GM11168 (cell line): ENCODE measurements at regions not wholly inside any gene's neighbourhood (a gene's known extent, or its start where the extent isn't known, plus 50 kb on each side); places are given as distances from the start of the nearest gene placed in this dataset.
"Not testable (repeated sequence)": the region's sequence is repeated elsewhere in the genome, so short reads cannot be mapped to it uniquely, and the experiment has no call there.

ENCODE experiments used
- in situ Hi-C: fragments of 300-500 bp; cut with MboI; formaldehyde crosslinking; loops from one replicate; pipeline ENCODE4 v1.12.0; 2022; ENCODE audit warnings: low sequenced_read_pairs; ENCODE audit not compliant: unreplicated experiment

DNA sequence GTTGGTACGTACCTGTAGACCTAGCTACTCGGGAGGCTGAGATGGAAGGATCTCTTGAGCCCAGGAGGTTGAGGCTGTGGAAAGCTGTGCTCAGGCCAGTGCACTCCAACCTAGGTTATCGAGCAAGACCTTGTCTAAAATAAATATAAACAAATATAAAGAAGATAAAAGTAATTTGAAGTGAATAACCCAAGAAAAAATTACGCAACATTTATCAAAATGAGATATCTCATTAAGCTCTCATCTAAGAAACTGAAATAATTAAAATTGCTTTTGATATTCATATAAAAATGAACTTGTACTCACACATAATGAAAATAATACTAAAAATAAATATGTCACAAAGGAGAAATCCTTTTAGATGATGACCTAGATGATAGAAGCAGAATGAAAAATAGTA, 647.1 kb upstream of the NCAM2 start:
- in situ Hi-C loops = no loop called here

DNA sequence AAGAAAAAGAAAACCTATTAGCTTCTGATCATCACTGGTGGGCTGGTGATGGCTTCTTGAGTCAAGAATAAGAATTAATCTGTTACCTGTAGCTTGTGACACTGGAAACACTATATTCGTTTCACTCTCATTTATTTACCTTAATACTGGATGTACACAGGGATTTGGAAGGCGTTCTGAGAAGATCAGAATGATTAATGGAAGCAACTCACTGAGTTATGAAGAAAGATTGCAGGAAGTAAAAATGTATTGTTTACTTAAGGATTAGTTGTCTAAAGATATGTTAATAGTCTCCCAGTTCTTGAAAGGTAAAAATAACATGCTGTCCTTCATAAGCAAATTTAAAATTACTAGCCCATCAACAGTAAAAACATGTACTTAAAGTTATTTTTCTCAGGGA, 644.9 kb upstream of the NCAM2 start:
- in situ Hi-C loops = no loop called here

DNA sequence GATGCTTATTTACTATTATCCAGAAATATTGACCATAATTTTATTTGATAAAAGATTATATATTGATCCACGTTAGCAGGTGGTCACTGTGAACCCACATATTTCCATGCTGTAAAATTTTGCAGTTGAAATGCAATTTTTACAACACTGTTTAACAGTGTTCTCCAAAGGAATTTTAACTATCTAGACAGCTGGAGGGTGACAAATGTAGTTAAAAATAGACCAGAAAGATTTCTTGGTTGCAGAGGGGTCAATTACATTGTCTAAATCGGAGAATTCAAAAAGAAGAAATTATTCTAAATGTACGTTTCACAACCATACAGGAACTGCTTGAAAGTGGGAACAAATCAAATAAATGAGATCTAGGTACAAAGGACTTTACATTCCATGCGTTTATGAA, 625.2 kb upstream of the NCAM2 start:
- in situ Hi-C loops = no loop called here

DNA sequence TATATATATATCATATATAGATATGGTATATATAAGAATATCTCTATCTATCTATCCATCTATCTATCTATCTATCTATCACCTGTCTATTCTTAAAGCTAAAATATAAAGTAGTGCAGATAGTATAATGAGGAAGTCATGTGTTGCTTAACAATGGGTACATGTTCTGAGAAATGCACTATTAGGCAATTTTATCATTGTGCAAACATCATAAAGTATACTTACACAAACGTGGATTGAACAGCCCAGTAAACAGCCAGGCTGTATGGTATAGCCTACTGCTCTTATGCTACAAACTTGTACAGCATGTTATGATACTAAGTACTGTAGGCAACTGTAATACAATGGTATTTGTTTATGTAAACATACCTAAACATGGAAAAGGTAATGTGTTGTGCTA, 621.0 kb upstream of the NCAM2 start:
- in situ Hi-C loops = no loop called here

DNA sequence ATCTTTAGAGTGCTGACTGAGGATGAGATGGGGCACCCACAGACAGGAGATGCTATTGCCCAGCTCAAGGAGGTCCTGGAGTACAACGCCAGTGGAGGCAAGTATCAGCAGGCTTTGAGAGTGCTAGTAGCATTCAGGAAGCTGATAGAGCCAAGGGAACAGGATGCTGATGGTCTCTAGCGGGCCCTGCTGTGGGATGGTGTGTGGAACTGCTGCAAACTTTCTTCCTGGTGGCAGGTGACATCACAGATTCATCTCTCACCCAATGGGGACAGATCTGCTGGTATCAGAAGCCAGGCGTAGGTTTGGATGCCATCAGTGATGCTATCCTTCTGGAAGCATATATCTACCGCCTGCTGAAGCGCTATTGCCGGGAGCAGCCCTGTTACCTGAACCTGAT, 609.8 kb upstream of the NCAM2 start:
- in situ Hi-C loops = no loop called here

DNA sequence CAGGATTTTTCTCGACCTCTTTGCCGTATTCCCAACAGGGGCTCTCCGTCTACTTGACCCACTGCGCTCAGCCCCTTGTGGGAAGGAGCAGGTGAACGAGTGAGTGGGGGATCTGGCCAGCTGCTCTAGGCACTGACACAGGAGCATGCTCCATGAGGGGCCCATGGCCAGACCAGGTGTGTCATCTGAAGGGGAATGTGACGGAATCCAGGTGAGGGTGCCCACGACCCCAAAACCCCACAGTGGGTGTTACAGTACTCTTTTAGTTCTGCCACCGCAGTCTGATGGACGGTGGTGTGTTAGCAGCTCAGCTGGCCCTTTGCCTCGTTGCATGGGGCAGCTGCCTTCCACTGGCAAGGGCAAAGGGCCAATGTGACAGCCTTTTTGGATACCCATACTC, 601.4 kb upstream of the NCAM2 start:
- in situ Hi-C loops = no loop called here

DNA sequence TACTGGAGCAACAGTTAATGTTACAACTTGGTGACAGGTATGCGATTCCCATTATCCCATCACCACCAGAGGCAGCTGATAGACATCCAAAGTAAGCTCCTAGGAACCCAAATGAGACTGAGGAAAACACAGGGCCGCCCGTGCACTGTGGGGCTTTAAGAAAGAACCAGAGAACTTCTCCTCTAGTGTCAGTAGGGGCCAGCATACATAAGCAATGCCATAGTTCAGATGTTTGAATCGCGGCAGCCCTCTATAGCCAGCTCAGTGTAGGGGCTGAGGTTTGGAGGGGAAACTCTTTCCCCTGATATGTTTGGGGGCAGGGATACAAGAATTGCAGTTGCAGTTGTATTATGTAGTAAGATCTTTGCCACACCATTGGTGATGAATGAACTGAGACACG, 593.3 kb upstream of the NCAM2 start:
- in situ Hi-C loops = no loop called here

DNA sequence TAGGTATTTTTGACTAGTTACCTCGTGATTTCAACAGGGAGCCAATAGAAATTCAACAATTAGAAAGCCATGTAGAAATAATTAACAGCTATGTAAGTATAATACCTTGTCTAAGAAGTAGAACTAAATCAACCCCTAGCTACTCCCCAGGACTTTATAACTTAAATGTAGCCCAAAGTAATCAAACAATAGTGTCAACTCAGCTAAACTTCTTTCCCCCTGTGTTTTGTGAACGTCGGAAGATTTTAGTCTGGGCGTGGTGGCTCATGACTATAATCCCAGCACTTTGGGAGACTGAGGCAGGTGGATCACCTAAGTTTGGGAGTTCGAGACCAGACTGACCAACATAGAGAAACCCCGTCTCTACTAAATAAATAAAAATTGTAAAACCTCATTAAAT, 579.9 kb upstream of the NCAM2 start:
- in situ Hi-C loops = no loop called here

DNA sequence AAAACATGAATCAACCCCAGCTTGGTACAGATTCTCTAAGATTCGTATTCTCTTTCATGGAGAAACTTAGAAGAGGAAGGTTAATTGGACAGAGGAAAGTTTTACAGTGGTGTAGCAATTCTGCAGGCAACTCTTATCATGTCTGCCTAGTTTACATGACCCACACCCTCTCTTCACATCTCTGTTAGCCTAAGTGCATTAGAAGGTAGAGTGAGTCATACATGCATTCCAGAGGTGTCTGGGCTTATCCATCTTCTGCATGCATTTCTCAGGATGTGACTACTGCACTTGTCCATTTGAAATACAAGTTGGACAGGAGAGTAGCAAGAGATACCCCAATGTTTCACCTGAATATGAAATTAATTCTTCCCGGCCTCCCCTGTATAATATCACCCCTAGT, 578.4 kb upstream of the NCAM2 start:
- in situ Hi-C loops = no loop called here

DNA sequence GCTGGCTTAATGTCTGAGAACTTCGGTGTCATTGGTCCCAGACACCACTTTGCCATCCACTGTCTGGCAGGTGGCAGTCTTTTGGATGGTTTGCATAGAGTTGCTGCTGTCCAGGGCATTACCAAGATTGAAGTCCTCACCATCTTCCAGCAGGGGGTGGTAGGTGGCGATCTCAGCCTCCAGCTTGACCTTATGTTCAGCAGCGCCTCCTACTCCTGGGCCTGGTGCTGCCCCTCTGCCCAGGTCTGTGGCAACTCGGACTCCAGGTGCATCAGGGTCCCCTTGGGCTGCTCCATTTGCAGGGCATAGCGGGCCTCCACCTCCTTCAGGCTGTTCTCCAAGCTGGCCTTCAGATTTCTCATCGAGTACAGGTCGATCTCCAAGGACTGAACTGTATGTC, 573.3 kb upstream of the NCAM2 start:
- in situ Hi-C loops = no loop called here

DNA sequence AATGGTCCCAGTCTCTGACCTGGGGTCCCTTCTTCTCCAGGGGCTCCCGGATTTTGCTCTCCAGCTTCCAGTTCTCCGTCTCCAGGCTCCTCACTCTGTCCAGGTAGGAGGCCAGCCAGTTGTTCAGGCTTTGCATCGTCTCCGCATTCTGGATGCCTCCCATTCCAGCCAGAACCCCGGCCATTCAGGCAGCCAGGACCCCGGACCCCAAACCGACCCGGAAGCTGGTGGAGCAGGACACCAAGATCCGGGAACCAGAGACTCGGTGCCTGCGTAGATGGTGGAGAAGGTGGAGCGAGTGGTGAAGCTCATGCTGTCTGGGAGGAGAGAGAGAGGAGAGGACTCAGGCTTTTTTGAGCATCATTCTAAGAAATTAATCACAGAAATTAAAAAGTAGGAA, 572.4 kb upstream of the NCAM2 start:
- in situ Hi-C loops = no loop called here

DNA sequence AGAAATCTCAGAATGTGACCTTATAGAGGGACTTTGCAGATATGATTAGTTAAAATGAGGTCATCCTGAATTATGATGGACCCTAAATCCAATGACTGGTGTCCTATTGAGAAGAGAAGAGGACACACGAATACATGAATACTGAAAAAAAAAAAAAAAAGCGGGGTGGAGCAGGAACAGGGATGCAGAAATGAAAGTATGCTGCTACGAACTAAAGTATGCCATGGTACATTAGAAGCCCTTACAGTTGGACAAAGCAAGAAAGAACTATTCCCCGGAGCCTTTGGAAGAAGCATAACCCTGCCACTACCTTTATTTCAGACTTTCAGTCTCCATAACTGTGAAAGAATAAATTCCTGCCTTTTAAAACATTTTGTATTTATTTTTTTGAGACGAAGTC, 557.9 kb upstream of the NCAM2 start:
- in situ Hi-C loops = no loop called here

DNA sequence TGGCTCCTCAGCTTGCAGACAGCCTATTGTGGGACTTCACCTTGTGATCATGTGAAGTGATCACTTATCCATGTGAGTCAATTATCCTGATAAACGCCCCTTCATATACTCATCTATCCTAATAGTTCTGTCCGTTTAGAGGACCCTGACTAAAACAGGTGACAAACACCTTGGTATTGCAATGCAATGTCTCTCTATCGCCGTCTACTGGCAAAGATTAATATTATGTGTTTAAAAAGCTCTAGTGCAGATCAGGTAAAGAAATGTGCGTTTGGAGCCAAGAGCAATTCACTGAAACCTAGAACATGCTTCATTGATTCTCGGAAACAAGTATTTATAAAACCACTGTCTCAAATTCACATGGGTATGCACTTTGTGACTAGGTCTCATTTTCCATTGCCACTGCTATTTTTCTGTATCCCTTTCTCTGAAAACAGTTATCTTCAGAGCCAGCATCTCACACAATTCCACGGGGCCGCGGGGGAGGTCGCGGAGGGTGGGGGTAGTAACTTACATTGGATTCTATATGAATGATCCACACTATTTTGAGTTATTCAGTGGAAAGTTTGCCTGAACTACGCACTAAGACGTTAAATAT, 554.6 kb upstream of the NCAM2 start:
- in situ Hi-C loops = no loop called here

DNA sequence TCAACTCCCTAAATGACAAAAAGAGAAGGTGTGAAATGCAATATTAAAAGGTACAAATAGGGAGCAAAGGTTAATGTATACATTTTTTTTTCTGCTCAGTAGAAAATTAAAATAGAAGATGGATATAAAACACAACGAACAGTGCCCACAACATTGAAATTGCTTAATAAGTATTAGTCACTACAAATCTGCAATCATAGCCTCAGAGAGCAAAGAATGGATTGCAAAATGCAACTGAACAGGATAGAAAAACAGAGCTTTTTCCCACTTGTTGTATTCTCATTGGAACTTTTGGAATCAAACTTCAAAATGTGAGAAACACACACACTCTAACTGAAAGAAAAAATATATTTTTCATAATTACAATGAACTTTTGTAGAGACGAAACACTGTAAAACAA, 552.2 kb upstream of the NCAM2 start:
- in situ Hi-C loops = no loop called here

DNA sequence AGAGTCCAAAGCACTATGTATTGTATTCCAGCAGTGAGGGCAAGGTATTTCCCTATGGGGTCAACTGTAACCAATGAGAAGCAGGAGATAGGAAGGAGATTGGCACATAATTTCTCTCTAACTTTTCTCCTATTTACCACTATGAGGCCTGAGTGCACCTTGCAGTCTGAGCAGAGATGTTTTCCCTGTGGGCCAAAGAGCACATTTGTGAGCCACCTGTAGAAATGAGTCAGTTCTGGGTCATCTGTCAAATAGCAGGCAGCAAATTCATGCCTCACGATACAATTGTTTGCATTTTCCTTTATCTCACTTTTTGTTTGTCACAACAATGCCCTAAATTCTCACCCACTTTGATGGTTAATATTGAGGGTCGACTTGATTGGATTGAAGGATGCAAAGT, 547.2 kb upstream of the NCAM2 start:
- in situ Hi-C loops = no loop called here

DNA sequence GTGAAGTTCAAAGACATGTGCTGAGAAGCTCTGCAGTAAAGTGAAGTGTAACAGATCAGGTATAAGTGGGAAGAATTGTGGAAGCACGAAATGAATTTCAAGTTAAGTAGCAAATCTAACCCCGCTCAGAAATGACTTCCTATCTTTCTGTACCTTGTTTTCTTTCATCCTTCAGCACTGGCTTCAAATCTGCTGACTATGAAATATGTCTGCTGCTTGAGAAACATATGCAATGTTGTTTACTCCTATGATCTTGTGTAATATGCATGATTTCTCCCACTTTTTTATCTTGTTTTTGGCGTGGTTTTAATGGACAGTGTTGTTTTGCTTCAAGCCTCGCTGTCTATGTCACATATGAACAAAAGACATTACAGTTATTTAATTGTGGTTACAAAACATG, 545.3 kb upstream of the NCAM2 start:
- in situ Hi-C loops = no loop called here

DNA sequence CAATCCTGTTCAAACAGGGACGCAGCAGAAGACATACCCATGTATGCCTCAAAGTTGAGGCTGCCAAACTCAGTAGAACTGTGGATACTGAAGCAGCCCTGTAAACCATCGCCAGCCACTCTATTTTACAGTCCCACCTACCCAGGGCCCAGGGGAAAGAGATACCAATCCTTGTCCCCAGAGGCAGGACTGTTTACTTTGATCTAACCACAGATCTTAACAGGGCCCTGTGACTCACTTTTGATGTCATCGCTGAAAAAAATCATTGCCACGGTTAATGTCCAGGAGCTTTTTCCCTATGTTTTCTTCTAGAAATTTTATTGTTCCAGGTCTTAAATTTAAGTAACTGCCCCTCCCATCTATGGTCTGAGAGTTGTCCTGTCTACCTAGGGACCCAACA, 538.4 kb upstream of the NCAM2 start:
- in situ Hi-C loops = no loop called here

DNA sequence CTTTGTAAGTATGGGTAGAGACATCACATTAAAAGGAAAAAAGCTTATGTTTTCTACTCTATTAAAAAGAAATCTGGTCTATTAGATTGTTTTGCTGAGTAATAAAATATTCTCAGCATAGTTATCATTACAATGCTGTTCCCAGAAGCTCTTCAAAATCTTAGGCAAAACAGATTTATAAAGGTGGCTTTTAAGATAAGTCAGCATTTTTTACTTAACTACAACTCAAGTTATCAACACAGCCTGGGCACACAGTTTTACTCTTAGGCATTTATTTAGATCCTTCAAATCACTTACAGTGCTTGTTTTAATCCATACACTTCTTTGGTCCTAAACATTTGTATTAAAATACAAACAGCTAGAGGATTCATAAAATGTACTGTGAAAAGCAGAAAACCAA, 534.8 kb upstream of the NCAM2 start:
- in situ Hi-C loops = no loop called here

DNA sequence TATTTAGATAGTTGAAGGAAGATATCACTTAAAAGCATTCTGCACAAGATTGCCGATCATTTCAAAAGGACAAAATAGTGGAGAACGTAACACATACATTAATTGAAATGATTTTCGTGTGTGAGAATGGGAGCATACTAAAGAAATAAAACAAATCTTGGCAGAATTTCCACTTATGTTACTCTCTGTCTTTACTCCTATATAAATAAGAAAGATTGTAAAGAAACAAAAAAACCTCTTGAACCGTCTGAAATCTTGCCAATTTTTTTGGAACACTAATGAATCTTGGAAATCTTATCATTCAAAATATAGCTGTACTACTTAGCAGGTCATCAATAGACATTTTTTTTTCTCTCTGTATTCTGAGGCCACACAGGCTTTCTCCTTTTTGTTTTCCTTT, 528.8 kb upstream of the NCAM2 start:
- in situ Hi-C loops = no loop called here

DNA sequence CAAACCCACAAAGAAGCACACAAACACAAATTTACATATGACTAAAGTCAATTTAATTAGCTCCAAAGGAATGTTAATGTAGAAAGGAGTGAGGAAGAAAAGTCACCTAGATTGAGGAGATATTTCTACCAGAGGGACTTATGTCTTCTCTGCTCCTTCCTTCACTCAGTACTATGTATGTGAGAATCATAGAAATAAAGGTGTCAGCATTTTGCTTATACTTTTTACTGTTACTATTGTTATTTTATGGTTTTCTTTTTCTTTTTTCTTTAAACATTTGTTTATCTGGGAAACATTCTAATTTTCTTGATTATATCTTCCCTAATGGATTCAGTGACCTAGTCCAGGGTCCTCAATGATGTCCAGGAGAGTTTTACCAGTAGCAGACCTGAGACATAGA, 511.9 kb upstream of the NCAM2 start:
- in situ Hi-C loops = no loop called here

DNA sequence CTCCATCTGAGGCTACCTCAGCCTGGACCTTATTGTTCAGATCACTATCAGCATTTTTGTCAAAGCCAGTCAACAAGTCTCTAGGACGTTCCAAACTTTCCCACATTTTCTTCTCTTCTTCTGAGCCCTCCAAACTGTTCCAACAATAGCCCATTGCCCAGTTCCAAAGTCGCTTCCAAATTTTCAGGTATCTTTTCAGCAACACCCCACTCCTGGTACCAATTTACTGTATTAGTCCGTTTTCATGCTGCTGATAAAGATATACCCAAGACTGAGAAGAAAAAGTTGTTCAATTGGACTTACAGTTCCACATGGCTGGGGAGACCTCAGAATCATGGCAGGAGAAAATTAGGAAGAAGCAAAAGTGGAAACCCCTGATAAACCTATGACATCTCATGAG, 495.3 kb upstream of the NCAM2 start:
- in situ Hi-C loops = not testable (repeated sequence)

DNA sequence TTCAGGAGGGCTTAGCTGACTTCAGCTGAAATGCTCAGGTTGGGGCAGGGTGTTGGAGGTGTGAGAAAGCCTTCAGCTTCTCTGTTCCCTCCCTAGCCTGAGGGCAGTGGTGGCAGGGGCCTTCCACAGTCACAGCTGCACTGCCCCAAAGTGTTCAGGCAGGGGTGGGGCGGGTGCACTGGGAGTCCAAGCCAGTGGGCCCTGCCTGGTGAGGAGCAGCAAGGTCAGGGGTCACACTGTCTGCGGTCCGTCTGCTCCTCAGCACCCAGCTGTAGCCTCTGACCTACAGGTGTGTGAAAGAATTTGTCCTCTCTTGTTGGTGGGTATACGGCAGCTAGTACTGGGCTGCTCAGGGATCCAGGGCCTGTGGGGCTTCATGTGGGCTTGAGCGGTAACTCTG, 490.4 kb upstream of the NCAM2 start:
- in situ Hi-C loops = no loop called here

DNA sequence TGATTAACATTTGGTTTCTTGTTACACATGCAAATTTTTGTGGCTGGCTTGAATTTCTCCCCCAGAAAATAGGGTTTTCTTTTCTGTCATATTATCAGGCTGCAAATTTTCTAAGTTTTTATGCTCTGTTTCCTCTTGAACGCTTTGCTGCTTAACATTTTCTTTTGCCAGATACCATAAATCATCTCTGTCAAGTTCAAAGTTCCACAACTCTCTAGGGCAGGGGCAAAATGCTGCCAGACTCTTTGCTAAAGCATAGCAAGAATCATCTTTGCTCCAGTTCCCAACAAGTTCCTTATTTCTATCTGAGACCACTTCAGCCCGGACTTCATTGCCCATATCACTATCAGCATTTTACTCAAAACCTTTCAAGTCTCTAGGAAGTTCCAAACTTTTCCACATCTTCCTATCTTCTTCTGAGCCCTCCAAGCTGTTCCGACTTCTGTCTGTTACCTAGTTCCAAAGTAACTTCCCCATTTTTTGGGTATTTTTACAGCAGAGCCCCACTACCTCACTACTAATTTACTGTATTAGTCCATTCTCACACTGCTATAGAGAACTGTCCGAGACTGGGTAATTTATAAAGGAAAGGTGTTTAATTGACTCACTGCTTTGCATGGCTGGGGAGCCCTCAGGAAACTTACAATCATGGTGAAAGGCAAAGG, 486.9 kb upstream of the NCAM2 start:
- in situ Hi-C loops = no loop called here
